PC-3 (cell line): ENCODE measurements at regions not wholly inside any gene's neighbourhood (a gene's known extent, or its start where the extent isn't known, plus 50 kb on each side); places are given as distances from the start of the nearest gene placed in this dataset.

Experiments used
- ATAC-seq: fragments of 200-7000 bp; cut with Tn5 transposase; 2 replicates; pipeline ENCODE4 v1.9.1; 2020; ENCODE audit warnings: mild to moderate bottlenecking, moderate library complexity
- BruUV-seq: library from RNA; stranded (reverse); fragments of 400-500 nt; replicated peaks from 2 replicates; lab custom pipeline; 2021; lab: Mats Ljungman, UMichigan
- CTCF ChIA-PET: fragments of 300-600 bp; sonication (Branson Sonifier 250); formaldehyde crosslinking; loops from one replicate; lab custom pipeline; 2022; ENCODE audit warnings: antibody characterized with exemption; lab: Charles Lee
- POLR2A ChIA-PET: fragments of 300-600 bp; sonication (Branson Sonifier 250); formaldehyde crosslinking; loops from one replicate; lab custom pipeline; 2022; ENCODE audit warnings: antibody characterized with exemption; ENCODE audit not compliant: unreplicated experiment; lab: Charles Lee
- DNase-seq: peaks from one replicate; pipeline ENCODE4 v3.0.0-alpha.2; 2015
- H2AFZ ChIP-seq: fragments of 300-600 bp; sonication (generic); 2 replicates; pipeline ENCODE4 v1.6.0; 2016; ENCODE audit warnings: antibody characterized with exemption, low read length
- H3F3A ChIP-seq: fragments of 300-600 bp; sonication (generic); one replicate; pipeline ENCODE4 v1.6.0; 2017; ENCODE audit warnings: antibody characterized with exemption, low read length, control low read depth, mild to moderate bottlenecking; ENCODE audit not compliant: unreplicated experiment
- H3K27ac ChIP-seq: fragments of 300-600 bp; sonication (generic); 2 replicates; pipeline ENCODE4 v1.5.1; 2016; ENCODE audit warnings: mild to moderate bottlenecking, low read length
- H3K27me3 ChIP-seq: fragments of 300-600 bp; sonication (generic); 2 replicates; pipeline ENCODE4 v1.6.1; 2016; ENCODE audit warnings: low read length, mixed read lengths
- H3K36me3 ChIP-seq: fragments of 300-600 bp; sonication (generic); 2 replicates; pipeline ENCODE4 v1.6.1; 2016; ENCODE audit warnings: low read depth, mixed run types, low read length, mixed read lengths
- H3K4me1 ChIP-seq: fragments of 300-600 bp; sonication (generic); 2 replicates; pipeline ENCODE4 v1.5.1; 2016; ENCODE audit warnings: low read length; ENCODE audit not compliant: insufficient read depth
- H3K4me2 ChIP-seq: fragments of 300-600 bp; sonication (generic); 2 replicates; pipeline ENCODE4 v1.6.0; 2016; ENCODE audit warnings: low read length
- H3K4me3 ChIP-seq: fragments of 300-600 bp; sonication (generic); 2 replicates; pipeline ENCODE4 v1.5.1; 2016; ENCODE audit warnings: mild to moderate bottlenecking, low read length, mixed read lengths
- H3K79me2 ChIP-seq: fragments of 300-600 bp; sonication (generic); 2 replicates; pipeline ENCODE4 v1.6.1; 2017; ENCODE audit warnings: low read length, mixed read lengths
- H3K9ac ChIP-seq: fragments of 300-600 bp; sonication (generic); 2 replicates; pipeline ENCODE4 v1.6.0; 2016; ENCODE audit warnings: mild to moderate bottlenecking, low read length
- H3K9me2 ChIP-seq: fragments of 300-600 bp; sonication (generic); replicated peaks from 2 replicates; pipeline ENCODE4 v1.6.1; 2016; ENCODE audit warnings: mixed run types, low read length, mixed read lengths
- H3K9me3 ChIP-seq: fragments of 300-600 bp; sonication (generic); 2 replicates; pipeline ENCODE4 v1.6.1; 2016; ENCODE audit warnings: low read length, mixed read lengths
- H4K20me1 ChIP-seq: fragments of 300-600 bp; sonication (generic); 2 replicates; pipeline ENCODE4 v1.6.1; 2016; ENCODE audit warnings: low read length, mixed read lengths
- EZH2 ChIP-seq: fragments of 300-600 bp; sonication (generic); IDR thresholded peaks from one replicate; pipeline ENCODE4 v1.6.1; 2017; ENCODE audit warnings: antibody characterized with exemption, mild to moderate bottlenecking, low read length; ENCODE audit not compliant: unreplicated experiment
- EZH2phosphoT487 ChIP-seq: fragments of 300-600 bp; sonication (generic); IDR thresholded peaks from 2 replicates; pipeline ENCODE4 v1.6.1; 2018; ENCODE audit warnings: mild to moderate bottlenecking, antibody characterized with exemption, low read length, borderline replicate concordance
- intact Hi-C: fragments of 100-400 bp; cut with micrococcal nuclease; formaldehyde crosslinking; loops from 2 replicates; pipeline ENCODE4 v1.9.0; 2023
- TF ChIP-seq, protein P1 (sequence below): fragments of 300-600 bp; sonication (generic); conservative IDR thresholded peaks from 2 replicates; pipeline ENCODE4 v1.5.1; 2017; ENCODE audit warnings: antibody characterized with exemption, low read depth, mild to moderate bottlenecking, low read length

DNA sequence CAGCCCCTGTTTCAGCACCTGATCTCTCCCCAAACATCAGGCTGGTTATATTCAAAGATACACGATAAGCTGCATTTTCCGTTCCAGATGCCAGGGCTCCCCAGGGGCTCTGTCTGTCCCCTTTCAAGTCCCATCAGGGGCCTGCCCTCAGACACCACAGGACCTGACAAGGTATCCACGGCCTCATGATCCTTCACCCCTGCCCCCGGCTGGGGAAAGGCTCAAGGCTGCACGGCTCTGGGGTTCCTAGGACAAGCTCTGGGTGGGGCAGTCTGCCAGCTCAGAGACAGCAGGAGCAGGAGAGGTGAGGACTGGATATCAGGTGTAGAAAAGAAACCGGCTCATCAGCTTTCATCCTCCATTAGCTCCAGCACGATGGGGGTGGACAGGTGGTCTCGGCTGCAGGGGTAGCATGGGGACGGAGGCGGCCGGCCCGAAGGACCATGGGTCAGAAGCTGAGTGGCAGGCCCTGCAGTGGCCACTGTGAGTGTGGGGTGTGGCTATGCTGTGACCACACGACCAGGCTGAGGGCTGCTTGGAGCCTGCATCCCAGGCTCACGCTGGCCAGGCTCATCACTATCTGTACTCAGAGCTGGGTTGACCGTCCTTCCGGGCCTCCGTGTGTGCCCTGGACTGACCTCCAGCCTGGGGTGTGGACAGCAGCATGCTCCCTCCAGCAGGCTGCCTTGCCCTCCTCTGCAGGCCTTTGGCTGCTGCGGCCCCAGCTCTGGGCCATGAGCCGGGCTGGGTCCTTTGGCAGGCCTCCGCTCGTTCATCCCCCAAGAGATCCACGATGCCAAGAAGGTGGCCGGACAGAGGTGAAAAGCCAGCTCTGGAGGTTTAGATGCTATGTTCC, 386.2 kb downstream of the THBS2 start:
- intact Hi-C loops, result no loop called here
- Histone ChIP-seq H3K27me3 (peaks cover 34% of the 10 kb centered on the region), H3K4me1 (no peaks in the 10 kb centered on the region), H3K4me3 (no peak overlapping the region), H2AFZ (no peak overlapping the region), H3F3A (no peaks in the 10 kb centered on the region), H4K20me1 (no peaks in the 10 kb centered on the region), H3K4me2 (no peak overlapping the region), H3K9ac (no peak overlapping the region), H3K9me3 (no peaks in the 10 kb centered on the region), H3K79me2 (no peaks in the 10 kb centered on the region), H3K36me3 (no peaks in the 10 kb centered on the region), H3K9me2 (no peaks in the 10 kb centered on the region), H3K27ac (no peak overlapping the region)
- ATAC-seq (no peak), DNase-seq (no peak)
- BruUV-seq, result no TSS peak
- ChIA-PET POLR2A (no interaction called here), CTCF (no interaction called here)
- TF ChIP-seq EZH2phosphoT487, result no peak

DNA sequence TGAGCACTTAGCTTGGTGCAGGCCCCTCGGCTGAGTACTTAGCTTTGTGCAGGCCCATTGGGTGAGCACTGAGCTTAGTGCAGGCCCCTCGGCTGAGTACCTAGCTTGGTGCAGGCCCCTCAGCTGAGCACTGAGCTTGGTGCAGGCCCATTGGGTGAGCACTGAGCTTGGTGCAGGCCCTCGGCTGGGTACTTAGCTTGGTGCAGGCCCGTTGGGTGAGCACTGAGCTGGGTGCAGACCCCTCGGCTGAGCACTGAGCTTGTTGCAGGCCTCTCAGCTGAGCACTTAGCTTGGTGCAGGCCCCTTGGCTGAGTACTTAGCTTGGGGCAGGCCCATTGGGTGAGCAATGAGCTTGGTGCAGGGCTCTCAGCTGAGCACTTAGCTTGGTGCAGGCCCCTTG, 387.1 kb downstream of the THBS2 start:
- BruUV-seq, result no TSS peak
- H3K27ac ChIP-seq, result no peak overlapping the region
- H3K9ac ChIP-seq, result no peak overlapping the region
- H3K4me1 ChIP-seq, result no peaks in the 10 kb centered on the region
- H3F3A ChIP-seq, result no peaks in the 10 kb centered on the region
- H3K36me3 ChIP-seq, result no peaks in the 10 kb centered on the region
- H3K9me3 ChIP-seq, result no peaks in the 10 kb centered on the region
- H3K4me2 ChIP-seq, result no peak overlapping the region
- H3K4me3 ChIP-seq, result no peak overlapping the region
- intact Hi-C loops, result no loop called here
- H3K27me3 ChIP-seq, result peaks cover 40% of the 10 kb centered on the region
- DNase-seq, result no peak
- H2AFZ ChIP-seq, result no peak overlapping the region
- H3K79me2 ChIP-seq, result no peaks in the 10 kb centered on the region
- no peaks in the 10 kb centered on the region for H3K9me2 ChIP-seq
- no peak for ATAC-seq
- CTCF ChIA-PET, result no interaction called here
- no peak for TF ChIP-seq EZH2phosphoT487
- TF ChIP-seq EZH2, result no peak
- TF ChIP-seq, protein P1, sequence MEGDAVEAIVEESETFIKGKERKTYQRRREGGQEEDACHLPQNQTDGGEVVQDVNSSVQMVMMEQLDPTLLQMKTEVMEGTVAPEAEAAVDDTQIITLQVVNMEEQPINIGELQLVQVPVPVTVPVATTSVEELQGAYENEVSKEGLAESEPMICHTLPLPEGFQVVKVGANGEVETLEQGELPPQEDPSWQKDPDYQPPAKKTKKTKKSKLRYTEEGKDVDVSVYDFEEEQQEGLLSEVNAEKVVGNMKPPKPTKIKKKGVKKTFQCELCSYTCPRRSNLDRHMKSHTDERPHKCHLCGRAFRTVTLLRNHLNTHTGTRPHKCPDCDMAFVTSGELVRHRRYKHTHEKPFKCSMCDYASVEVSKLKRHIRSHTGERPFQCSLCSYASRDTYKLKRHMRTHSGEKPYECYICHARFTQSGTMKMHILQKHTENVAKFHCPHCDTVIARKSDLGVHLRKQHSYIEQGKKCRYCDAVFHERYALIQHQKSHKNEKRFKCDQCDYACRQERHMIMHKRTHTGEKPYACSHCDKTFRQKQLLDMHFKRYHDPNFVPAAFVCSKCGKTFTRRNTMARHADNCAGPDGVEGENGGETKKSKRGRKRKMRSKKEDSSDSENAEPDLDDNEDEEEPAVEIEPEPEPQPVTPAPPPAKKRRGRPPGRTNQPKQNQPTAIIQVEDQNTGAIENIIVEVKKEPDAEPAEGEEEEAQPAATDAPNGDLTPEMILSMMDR, result no peak
- H4K20me1 ChIP-seq, result no peaks in the 10 kb centered on the region
- POLR2A ChIA-PET, result no interaction called here

DNA sequence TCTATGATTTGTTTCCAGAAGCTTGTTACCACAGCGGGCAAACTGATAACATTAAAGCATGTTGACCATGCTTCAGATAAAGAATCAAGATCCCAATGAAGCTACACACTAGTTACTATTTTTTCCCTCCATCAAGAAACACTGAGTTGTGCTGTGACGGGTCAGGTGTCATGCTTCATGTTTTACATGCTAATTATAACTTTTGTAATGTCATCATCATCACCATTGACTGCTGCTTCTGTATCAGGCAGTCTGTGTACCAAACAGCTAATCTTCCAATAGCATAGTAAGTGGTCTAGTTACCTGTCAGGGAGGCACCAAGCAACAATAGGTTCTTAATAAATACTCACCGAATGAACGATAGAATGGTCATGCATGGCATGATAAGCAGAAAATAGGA, 388.1 kb downstream of the THBS2 start:
- no peak overlapping the region for H3K9ac ChIP-seq
- H3K27me3 ChIP-seq, result peaks cover 40% of the 10 kb centered on the region
- no peaks in the 10 kb centered on the region for H3K9me2 ChIP-seq
- ChIA-PET CTCF (no interaction called here), POLR2A (no interaction called here)
- no peak overlapping the region for H3K4me3 ChIP-seq
- DNase-seq (no peak), ATAC-seq (no peak)
- no peaks in the 10 kb centered on the region for H3K4me1 ChIP-seq
- no peaks in the 10 kb centered on the region for H3K79me2 ChIP-seq
- H3K4me2 ChIP-seq, result no peak overlapping the region
- no TSS peak for BruUV-seq
- H4K20me1 ChIP-seq, result no peaks in the 10 kb centered on the region
- intact Hi-C loops, result no loop called here
- no peak overlapping the region for H2AFZ ChIP-seq
- H3K9me3 ChIP-seq, result no peaks in the 10 kb centered on the region
- no peaks in the 10 kb centered on the region for H3K36me3 ChIP-seq
- no peak for TF ChIP-seq EZH2phosphoT487
- TF ChIP-seq, protein P1, result no peak
- TF ChIP-seq EZH2, result no peak
- no peak overlapping the region for H3K27ac ChIP-seq
- no peaks in the 10 kb centered on the region for H3F3A ChIP-seq
